ENCODE measurements at regions not wholly inside any gene's neighbourhood (a gene's known extent, or its start where the extent isn't known, plus 50 kb on each side); places are given as distances from the start of the nearest gene placed in this dataset.

DNA sequence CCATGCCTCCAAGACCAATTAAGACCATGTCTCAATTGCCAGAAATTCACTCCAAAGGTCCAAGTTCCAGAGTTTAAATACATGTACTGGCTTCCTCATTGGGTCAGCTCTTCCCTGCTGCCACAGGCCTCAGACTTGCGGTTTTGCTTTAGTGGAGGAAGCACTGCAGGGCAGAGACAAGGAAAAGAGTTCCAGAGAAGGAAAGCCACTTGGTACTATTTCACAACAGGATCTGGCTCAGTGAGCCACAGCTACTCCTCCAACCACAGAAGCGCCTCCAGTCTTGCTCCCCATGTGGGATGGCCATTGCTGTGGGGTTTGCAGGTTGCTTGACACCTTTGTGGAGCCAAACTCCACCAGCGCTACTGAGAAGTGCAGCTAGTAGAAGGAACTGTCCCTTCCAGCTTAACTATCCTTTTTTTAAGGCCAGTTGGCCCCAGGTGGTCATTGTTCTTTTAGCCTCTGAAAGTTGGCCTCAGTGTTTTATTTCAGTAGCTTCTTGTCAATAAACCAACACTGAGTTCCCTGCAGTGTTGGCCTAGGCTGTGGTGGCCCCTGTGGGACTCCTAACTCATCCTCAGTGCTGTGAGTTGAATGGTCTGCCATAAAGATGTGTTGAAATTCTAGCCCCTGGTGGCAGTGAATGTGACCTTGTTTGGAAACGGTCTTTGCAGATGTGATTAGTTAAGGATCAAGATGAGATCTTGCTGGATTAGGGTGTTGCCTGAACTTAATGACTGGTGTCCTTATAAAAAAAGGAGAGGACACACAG, 93.7 kb upstream of the DAP start:
- no peaks in the 10 kb centered on the region for H3K4me1 ChIP-seq (replicated peaks; ENCODE audit: insufficient read depth)
- no peaks in the 10 kb centered on the region for H3K9me2 ChIP-seq (ENCODE audit: insufficient read depth)
- no peak overlapping the region for H3K27ac ChIP-seq
- H3F3A ChIP-seq (ENCODE audit: insufficient read depth, low read depth), result no peaks in the 10 kb centered on the region
- intact Hi-C loops (cut with micrococcal nuclease; ENCODE audit: unreplicated experiment), result no loop called here
- no peaks in the 10 kb centered on the region for H4K20me1 ChIP-seq (ENCODE audit: insufficient read depth)
- TF ChIP-seq, protein P1, sequence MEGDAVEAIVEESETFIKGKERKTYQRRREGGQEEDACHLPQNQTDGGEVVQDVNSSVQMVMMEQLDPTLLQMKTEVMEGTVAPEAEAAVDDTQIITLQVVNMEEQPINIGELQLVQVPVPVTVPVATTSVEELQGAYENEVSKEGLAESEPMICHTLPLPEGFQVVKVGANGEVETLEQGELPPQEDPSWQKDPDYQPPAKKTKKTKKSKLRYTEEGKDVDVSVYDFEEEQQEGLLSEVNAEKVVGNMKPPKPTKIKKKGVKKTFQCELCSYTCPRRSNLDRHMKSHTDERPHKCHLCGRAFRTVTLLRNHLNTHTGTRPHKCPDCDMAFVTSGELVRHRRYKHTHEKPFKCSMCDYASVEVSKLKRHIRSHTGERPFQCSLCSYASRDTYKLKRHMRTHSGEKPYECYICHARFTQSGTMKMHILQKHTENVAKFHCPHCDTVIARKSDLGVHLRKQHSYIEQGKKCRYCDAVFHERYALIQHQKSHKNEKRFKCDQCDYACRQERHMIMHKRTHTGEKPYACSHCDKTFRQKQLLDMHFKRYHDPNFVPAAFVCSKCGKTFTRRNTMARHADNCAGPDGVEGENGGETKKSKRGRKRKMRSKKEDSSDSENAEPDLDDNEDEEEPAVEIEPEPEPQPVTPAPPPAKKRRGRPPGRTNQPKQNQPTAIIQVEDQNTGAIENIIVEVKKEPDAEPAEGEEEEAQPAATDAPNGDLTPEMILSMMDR (conservative IDR thresholded peaks at IDR 0.05), result no peak
- no peak for TF ChIP-seq EZH2 (IDR thresholded peaks at IDR 0.05; ENCODE audit: low read depth)
- no peak for DNase-seq
- ChIA-PET CTCF (interaction anchor here (0.7 kb wide), 1 partner anchor 130 kb away, joined by 3 read pairs; no protein-coding TSS in a partner anchor), POLR2A (ENCODE audit: unreplicated experiment) (interaction anchor here (0.6 kb wide), 1 partner anchor 165 kb away, joined by 5 read pairs; no protein-coding TSS in a partner anchor)
- no peak overlapping the region for H3K4me2 ChIP-seq
- no peaks in the 10 kb centered on the region for H3K9me3 ChIP-seq (ENCODE audit: insufficient read depth, low read depth)
- BruUV-seq (replicated peaks), result no TSS peak
- no peaks in the 10 kb centered on the region for H3K36me3 ChIP-seq (ENCODE audit: low read depth)
- no peaks in the 10 kb centered on the region for H3K79me2 ChIP-seq (ENCODE audit: low read depth)
- H3K4me3 ChIP-seq, result no peak overlapping the region
- H3K27me3 ChIP-seq (ENCODE audit: insufficient read depth, low read depth), result no peaks in the 10 kb centered on the region
- no peak overlapping the region for H2AFZ ChIP-seq

DNA sequence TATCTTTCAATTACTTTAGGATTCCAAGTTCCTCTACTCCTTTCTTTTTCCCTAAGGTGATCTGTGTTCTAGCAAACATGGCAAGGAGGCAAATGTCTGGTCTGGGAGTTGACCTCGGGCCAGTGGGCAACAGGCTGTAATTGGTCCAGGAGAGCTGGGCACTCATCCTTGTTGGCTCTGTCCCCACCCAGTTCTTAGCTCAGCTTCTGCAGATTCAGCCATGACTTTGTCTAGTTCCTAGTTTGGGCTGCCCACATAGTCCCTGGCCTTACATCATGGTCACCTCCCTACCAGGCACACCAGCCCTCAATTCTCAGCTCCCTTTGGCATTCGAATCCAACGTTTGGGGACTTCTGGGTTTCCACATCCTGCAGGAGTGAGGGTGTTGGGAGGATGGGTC, 92.1 kb upstream of the DAP start:
- intact Hi-C loops (cut with micrococcal nuclease; ENCODE audit: unreplicated experiment), result no loop called here
- no peak for DNase-seq
- Histone ChIP-seq H3K27ac (no peak overlapping the region), H3K27me3 (ENCODE audit: insufficient read depth, low read depth) (no peaks in the 10 kb centered on the region), H4K20me1 (ENCODE audit: insufficient read depth) (no peaks in the 10 kb centered on the region), H3F3A (ENCODE audit: insufficient read depth, low read depth) (no peaks in the 10 kb centered on the region), H3K4me3 (no peak overlapping the region), H3K4me2 (no peak overlapping the region), H3K4me1 (replicated peaks; ENCODE audit: insufficient read depth) (no peaks in the 10 kb centered on the region), H3K36me3 (ENCODE audit: low read depth) (no peaks in the 10 kb centered on the region), H2AFZ (no peak overlapping the region), H3K9me3 (ENCODE audit: insufficient read depth, low read depth) (no peaks in the 10 kb centered on the region), H3K9me2 (ENCODE audit: insufficient read depth) (no peaks in the 10 kb centered on the region), H3K79me2 (ENCODE audit: low read depth) (no peaks in the 10 kb centered on the region)
- ChIA-PET POLR2A (ENCODE audit: unreplicated experiment) (interaction anchor here (0.6 kb wide), 1 partner anchor 187 kb away, joined by 5 read pairs; no protein-coding TSS in a partner anchor), CTCF (interaction anchor here (0.6 kb wide), 1 partner anchor 54 kb away, joined by 3 read pairs; no protein-coding TSS in a partner anchor)
- TF ChIP-seq EZH2 (IDR thresholded peaks at IDR 0.05; ENCODE audit: low read depth), result no peak
- TF ChIP-seq, protein P1 (conservative IDR thresholded peaks at IDR 0.05), result no peak
- BruUV-seq (replicated peaks), result no TSS peak

DNA sequence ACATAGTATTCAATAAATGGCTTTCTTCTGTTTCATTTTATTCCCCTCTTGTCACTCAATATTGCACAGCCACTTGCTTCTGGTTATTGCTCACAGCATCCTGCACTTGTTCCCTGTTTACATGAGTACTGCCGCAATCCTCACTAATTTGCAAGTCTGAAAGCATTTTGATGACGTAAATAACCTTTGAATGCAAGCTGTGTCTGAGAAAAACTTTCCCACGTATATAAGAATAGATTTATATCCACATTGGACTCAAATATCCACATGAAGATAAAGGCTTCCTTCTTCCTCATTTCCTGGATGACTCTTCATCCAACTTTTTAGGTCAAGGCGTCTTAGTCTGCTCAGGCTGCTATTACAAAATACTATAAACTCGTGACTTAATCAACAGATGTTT, 88.2 kb upstream of the DAP start:
- H4K20me1 ChIP-seq (ENCODE audit: insufficient read depth), result no peaks in the 10 kb centered on the region
- no peak overlapping the region for H3K27ac ChIP-seq
- intact Hi-C loops (cut with micrococcal nuclease; ENCODE audit: unreplicated experiment), result no loop called here
- TF ChIP-seq, protein P1 (conservative IDR thresholded peaks at IDR 0.05), result no peak
- no peak for TF ChIP-seq EZH2 (IDR thresholded peaks at IDR 0.05; ENCODE audit: low read depth)
- no peaks in the 10 kb centered on the region for H3F3A ChIP-seq (ENCODE audit: insufficient read depth, low read depth)
- H3K4me3 ChIP-seq, result no peak overlapping the region
- no peaks in the 10 kb centered on the region for H3K79me2 ChIP-seq (ENCODE audit: low read depth)
- H3K36me3 ChIP-seq (ENCODE audit: low read depth), result no peaks in the 10 kb centered on the region
- no peak overlapping the region for H2AFZ ChIP-seq
- no peak overlapping the region for H3K4me2 ChIP-seq
- no peaks in the 10 kb centered on the region; the same call in 1 of the 2 replicates for H3K9me3 ChIP-seq (ENCODE audit: insufficient read depth, low read depth)
- no peaks in the 10 kb centered on the region for H3K27me3 ChIP-seq (ENCODE audit: insufficient read depth, low read depth)
- no peak for DNase-seq
- H3K4me1 ChIP-seq (replicated peaks; ENCODE audit: insufficient read depth), result no peaks in the 10 kb centered on the region
- ChIA-PET CTCF (no interaction called here), POLR2A (ENCODE audit: unreplicated experiment) (no interaction called here)
- no peaks in the 10 kb centered on the region for H3K9me2 ChIP-seq (ENCODE audit: insufficient read depth)
- BruUV-seq (replicated peaks), result no TSS peak
